Liver (tissue), 3 donors: ENCODE measurements at regions not wholly inside any gene's neighbourhood (a gene's known extent, or its start where the extent isn't known, plus 50 kb on each side); places are given as distances from the start of the nearest gene placed in this dataset.

Experiments used
- EGR1 ChIP-seq, 2 donors: IDR thresholded peaks; 2 replicates each; pipeline ENCODE4 v1.6.1; 2016 to 2018; ENCODE audit warnings: antibody characterized with exemption in 2 of 2, low read depth in 2 of 2
- JUND ChIP-seq, 2 donors: IDR thresholded peaks; 2 replicates each; pipeline ENCODE4 v1.6.1; 2016; ENCODE audit warnings: antibody characterized with exemption in 2 of 2
- RXRA ChIP-seq, 2 donors: IDR thresholded peaks; 2 replicates each; pipeline ENCODE4 v1.6.1; 2017 to 2018; ENCODE audit warnings: antibody characterized with exemption in 2 of 2, mild to moderate bottlenecking in 1 of 2
- SP1 ChIP-seq: IDR thresholded peaks from 2 replicates; pipeline ENCODE4 v1.6.1; 2018; ENCODE audit warnings: antibody characterized with exemption, mild to moderate bottlenecking
- TAF1 ChIP-seq: conservative IDR thresholded peaks from 2 replicates; pipeline ENCODE4 v1.6.1; 2016; ENCODE audit warnings: antibody characterized with exemption, mild to moderate bottlenecking
- TF ChIP-seq, protein P1 (sequence below): fragments of 150-350 bp; IDR thresholded peaks from 2 replicates; pipeline ENCODE4 v1.5.1; 2017; ENCODE audit warnings: improper control_type of control experiment, low read depth, low read length; ENCODE audit not compliant: missing input control
- TF ChIP-seq, protein P2 (sequence below): IDR thresholded peaks from 2 replicates; pipeline ENCODE4 v1.6.1; 2016; ENCODE audit warnings: antibody characterized with exemption
- TF ChIP-seq, protein P3 (sequence below): IDR thresholded peaks from 2 replicates; pipeline ENCODE4 v1.6.1; 2016; ENCODE audit warnings: antibody characterized with exemption
- TF ChIP-seq, protein P4 (sequence below): IDR thresholded peaks from 2 replicates; pipeline ENCODE4 v1.6.1; 2016; ENCODE audit warnings: antibody characterized with exemption
- TF ChIP-seq, protein P5 (sequence below): IDR thresholded peaks from 2 replicates; pipeline ENCODE4 v1.6.1; 2016; ENCODE audit warnings: antibody characterized with exemption, mild to moderate bottlenecking
- donor health status: healthy.
- donor health status: healthy.

DNA sequence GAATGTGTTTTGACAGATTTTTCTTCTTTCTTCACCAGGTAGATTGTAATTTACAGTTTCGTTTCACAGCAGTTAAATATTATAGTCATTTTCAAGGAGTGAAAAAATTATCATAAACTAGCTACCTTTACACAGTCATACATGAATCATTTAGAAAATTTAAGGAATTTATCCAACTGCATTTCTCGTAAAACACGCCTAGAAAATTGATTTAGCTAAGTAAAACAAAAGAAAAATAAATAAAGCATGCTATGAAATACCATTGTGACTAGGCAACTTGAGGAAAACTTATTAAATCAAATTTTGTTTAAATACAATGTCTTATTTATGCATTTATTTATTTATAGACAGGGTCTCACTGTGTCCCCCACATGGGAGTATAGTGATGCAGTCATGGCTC, 109.9 kb upstream of the EMB start:
- TF ChIP-seq, protein P1, sequence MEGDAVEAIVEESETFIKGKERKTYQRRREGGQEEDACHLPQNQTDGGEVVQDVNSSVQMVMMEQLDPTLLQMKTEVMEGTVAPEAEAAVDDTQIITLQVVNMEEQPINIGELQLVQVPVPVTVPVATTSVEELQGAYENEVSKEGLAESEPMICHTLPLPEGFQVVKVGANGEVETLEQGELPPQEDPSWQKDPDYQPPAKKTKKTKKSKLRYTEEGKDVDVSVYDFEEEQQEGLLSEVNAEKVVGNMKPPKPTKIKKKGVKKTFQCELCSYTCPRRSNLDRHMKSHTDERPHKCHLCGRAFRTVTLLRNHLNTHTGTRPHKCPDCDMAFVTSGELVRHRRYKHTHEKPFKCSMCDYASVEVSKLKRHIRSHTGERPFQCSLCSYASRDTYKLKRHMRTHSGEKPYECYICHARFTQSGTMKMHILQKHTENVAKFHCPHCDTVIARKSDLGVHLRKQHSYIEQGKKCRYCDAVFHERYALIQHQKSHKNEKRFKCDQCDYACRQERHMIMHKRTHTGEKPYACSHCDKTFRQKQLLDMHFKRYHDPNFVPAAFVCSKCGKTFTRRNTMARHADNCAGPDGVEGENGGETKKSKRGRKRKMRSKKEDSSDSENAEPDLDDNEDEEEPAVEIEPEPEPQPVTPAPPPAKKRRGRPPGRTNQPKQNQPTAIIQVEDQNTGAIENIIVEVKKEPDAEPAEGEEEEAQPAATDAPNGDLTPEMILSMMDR = no peak
- TF ChIP-seq, protein P2, sequence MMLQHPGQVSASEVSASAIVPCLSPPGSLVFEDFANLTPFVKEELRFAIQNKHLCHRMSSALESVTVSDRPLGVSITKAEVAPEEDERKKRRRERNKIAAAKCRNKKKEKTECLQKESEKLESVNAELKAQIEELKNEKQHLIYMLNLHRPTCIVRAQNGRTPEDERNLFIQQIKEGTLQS = no peak
- TF ChIP-seq SP1 (no peak), TAF1 (no peak), JUND (IDR thresholded peaks at IDR 0.05) (no peak), EGR1 (IDR thresholded peaks at IDR 0.05; ENCODE audit: low read depth in 2 of 2) (no peak), RXRA (IDR thresholded peaks at IDR 0.05) (no peak)
- TF ChIP-seq, protein P3, sequence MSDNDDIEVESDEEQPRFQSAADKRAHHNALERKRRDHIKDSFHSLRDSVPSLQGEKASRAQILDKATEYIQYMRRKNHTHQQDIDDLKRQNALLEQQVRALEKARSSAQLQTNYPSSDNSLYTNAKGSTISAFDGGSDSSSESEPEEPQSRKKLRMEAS = no peak
- TF ChIP-seq, protein P4, sequence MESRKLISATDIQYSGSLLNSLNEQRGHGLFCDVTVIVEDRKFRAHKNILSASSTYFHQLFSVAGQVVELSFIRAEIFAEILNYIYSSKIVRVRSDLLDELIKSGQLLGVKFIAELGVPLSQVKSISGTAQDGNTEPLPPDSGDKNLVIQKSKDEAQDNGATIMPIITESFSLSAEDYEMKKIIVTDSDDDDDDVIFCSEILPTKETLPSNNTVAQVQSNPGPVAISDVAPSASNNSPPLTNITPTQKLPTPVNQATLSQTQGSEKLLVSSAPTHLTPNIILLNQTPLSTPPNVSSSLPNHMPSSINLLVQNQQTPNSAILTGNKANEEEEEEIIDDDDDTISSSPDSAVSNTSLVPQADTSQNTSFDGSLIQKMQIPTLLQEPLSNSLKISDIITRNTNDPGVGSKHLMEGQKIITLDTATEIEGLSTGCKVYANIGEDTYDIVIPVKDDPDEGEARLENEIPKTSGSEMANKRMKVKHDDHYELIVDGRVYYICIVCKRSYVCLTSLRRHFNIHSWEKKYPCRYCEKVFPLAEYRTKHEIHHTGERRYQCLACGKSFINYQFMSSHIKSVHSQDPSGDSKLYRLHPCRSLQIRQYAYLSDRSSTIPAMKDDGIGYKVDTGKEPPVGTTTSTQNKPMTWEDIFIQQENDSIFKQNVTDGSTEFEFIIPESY = no peak
- TF ChIP-seq, protein P5, sequence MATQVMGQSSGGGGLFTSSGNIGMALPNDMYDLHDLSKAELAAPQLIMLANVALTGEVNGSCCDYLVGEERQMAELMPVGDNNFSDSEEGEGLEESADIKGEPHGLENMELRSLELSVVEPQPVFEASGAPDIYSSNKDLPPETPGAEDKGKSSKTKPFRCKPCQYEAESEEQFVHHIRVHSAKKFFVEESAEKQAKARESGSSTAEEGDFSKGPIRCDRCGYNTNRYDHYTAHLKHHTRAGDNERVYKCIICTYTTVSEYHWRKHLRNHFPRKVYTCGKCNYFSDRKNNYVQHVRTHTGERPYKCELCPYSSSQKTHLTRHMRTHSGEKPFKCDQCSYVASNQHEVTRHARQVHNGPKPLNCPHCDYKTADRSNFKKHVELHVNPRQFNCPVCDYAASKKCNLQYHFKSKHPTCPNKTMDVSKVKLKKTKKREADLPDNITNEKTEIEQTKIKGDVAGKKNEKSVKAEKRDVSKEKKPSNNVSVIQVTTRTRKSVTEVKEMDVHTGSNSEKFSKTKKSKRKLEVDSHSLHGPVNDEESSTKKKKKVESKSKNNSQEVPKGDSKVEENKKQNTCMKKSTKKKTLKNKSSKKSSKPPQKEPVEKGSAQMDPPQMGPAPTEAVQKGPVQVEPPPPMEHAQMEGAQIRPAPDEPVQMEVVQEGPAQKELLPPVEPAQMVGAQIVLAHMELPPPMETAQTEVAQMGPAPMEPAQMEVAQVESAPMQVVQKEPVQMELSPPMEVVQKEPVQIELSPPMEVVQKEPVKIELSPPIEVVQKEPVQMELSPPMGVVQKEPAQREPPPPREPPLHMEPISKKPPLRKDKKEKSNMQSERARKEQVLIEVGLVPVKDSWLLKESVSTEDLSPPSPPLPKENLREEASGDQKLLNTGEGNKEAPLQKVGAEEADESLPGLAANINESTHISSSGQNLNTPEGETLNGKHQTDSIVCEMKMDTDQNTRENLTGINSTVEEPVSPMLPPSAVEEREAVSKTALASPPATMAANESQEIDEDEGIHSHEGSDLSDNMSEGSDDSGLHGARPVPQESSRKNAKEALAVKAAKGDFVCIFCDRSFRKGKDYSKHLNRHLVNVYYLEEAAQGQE = no peak
